Fibroblast of skin of right quadriceps (primary cell): ENCODE measurements at regions not wholly inside any gene's neighbourhood (a gene's known extent, or its start where the extent isn't known, plus 50 kb on each side); places are given as distances from the start of the nearest gene placed in this dataset.
"Not testable (repeated sequence)": the region's sequence is repeated elsewhere in the genome, so short reads cannot be mapped to it uniquely, and the experiment has no call there.

Experiments used
- DNase-seq: peaks from one replicate; pipeline ENCODE4 v3.0.0-alpha.2; 2013

- DNase-seq, result peak; percentile 82
Measured at GRCh38 chr5:126003309-126003708, 419.9 kb upstream of the GRAMD2B start.

GRCh38 chr5:126004636-126005035 is 418.6 kb upstream of the GRAMD2B start:
- no peak for DNase-seq

- peak; percentile 44 for DNase-seq
Measured at GRCh38 chr5:126007841-126008240, 415.4 kb upstream of the GRAMD2B start.

DNA sequence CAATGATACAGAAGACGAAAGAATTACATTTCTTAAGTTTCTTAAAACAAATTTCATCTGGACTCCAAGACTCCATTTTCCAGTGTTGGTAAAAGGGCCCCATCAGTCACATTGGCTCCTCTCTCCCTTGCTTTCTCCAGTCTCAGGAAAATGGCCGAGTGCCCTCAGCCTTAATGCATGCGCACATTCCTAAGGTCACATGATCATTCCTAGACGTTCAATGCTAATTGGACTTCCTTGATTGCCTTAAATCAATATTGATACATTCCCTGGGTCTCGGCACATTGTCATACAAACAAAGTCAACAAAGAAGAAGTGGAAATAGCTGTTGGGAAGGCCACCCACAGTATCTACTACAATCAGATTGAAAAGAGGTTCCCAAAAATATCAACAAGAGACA is 413.6 kb upstream of the GRAMD2B start:
- DNase-seq, result no peak

DNA sequence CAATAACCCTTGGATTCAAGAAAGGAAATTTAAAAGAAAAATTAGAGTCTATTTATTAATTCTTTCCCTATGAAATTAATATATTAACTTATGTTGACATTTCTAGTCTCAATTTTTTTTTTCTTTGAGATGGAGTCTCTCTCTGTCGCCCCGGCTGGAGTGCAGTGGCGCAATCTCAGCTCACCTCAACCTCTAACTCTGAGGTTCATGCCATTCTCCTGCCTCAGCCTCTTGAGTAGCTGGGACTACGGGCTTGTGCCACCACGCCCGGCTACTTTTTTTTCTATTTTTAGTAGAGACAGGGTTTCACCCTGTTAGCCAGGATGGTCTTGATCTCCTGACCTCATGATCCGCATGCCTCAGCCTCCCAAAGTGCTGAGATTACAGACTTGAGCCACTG is 411.7 kb upstream of the GRAMD2B start:
- DNase-seq, result not testable (repeated sequence)

DNA sequence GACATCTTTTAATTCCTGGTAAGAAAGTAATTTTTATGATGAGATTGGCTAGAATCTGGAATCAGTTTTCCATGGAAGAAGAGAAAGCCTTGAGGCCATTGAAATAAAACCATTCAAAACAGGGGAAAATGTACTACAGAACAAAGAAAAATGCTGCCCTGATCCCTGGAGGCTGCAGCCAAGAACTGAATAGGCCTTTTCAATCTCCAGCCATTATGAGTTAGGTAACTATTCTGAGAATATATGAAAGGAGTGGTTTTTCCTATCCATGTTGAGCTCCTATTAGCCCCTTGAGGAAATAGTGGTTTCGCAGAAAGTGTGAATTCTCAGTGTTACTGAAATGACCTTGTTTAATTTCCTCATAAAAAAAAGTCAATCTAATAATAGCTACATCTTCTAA is 408.5 kb upstream of the GRAMD2B start:
- DNase-seq, result no peak

- peak; percentile 47 for DNase-seq
Measured at GRCh38 chr5:126015235-126016181, 407.7 kb upstream of the GRAMD2B start.

DNA sequence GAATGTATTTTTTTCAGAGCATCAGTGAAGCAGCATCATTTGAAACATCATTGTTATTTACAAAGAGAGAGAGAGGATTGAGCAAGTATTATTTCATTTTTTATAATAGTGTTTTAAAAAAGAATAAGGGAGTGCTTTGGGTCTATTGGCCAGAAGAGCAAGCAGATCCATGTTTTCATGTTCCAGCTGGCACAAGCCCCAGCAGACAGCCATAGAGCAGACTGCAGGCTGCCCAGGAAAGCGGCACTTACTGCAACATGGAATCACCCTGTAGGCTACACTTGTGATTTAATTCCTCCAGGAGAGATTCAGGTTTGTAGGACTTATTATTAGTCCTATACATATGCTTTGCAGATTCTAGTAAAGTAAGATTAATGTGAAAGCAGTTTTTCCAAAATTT is 407.0 kb upstream of the GRAMD2B start:
- no peak for DNase-seq

- no peak for DNase-seq
Measured at GRCh38 chr5:126017096-126017495, 406.1 kb upstream of the GRAMD2B start.

- DNase-seq, result no peak
Measured at GRCh38 chr5:126020770-126021169, 402.4 kb upstream of the GRAMD2B start.

GRCh38 chr5:126023994-126024441 is 399.2 kb upstream of the GRAMD2B start:
- peak; percentile 50 for DNase-seq

DNA sequence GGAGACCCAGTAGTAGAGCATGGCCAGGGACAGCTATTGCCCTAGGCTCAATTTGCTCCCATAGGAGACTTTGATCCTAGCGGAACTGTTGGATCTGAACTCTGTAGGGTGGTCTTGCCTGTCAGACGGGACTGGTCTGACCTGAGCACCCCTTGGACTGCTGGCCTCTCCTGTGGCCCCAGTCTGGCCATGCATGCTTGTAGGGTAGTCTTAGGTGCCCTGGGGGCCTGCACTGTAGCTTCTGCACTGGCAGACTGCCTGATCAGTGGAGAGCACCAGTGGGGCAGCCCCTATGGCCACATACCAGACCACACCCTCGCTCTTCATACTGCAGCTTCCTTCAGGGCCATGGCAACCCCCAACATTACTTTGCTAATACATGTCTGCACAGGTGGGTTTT is 396.1 kb upstream of the GRAMD2B start:
- no peak for DNase-seq

- no peak for DNase-seq
Measured at GRCh38 chr5:126027652-126028051, 395.6 kb upstream of the GRAMD2B start.

GRCh38 chr5:126028336-126028735 is 394.9 kb upstream of the GRAMD2B start:
- no peak for DNase-seq

GRCh38 chr5:126029282-126029681 is 393.9 kb upstream of the GRAMD2B start:
- not testable (repeated sequence) for DNase-seq

- no peak for DNase-seq
Measured at GRCh38 chr5:126030698-126031097, 392.5 kb upstream of the GRAMD2B start.

DNA sequence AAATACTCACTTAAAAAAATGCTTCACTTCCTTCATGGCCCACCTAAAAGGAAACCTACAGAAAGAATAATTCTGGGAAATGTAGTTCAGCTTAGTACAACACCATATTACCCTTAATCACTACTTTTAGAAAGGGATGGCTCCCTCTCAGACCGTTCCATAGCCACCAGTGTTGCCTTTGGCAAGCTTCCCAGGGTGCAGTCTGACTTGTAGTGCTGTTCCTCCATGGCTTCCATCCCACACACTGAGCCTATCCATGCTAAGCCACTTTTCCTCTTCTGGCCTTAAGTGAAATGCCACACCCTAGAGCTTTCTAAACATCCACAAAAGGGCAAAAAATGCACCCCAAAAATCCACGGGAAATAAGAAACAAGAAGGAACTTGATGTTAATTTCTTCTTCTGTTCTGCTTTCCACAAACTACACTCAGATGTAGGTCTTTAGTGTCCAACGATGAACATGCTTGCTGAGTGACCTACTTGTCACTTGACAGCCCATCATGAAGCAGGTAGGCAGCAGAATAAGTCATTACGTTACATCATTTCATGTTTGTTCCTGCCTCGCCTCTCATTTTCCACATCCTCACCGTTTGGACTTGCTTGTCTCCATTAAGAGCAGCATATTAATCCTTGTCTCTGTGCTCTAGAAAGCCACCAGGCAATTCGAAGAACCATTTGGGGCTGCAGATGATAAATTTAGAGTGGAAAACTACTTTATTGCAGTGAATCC is 391.1 kb upstream of the GRAMD2B start:
- DNase-seq, result peak; percentile 58

DNA sequence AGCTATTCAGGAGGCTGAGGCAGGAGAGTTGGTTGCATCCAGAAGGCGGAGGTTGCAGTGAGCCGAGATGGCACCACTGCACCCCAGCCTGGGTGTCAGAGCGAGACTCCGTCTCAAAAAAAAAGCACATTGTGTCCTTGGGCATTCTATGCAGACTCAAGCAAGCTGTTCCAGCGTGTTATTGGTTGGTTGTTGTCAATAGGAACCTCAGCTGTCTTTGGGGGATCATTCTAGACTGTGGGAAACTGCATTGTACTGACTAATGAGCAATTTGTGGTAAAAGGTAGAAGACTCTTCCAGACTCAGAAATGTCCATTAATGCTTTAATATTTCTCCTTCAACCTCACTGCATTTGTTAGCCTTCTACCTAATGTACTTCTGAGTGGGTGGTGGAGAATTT is 379.5 kb upstream of the GRAMD2B start:
- no peak for DNase-seq

DNA sequence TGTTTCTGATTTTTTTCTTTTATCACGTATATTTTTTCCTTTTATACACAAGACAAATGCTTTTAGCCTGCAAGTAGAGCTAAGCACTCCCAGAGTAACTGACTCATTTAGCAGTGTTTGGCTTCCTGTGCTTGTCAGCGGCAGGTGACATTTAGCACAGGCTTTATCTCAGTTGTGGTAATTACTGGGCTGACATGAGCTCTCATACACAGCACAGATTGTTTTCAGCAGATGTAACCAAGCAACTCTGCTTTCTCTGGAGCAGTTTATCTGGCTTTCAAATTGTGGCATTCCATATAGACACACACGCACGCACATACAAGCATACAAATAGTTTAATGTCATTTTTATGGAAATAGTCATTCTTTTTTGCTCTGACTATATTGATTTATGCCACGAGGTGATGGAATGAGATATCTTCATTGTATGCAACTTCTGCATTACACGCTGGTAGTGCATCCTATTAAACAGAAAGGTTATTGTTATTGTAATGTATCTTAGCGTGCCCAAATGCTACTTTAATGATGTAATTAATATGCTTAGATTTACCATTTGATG is 379.0 kb upstream of the GRAMD2B start:
- DNase-seq, result peak; percentile 82

DNA sequence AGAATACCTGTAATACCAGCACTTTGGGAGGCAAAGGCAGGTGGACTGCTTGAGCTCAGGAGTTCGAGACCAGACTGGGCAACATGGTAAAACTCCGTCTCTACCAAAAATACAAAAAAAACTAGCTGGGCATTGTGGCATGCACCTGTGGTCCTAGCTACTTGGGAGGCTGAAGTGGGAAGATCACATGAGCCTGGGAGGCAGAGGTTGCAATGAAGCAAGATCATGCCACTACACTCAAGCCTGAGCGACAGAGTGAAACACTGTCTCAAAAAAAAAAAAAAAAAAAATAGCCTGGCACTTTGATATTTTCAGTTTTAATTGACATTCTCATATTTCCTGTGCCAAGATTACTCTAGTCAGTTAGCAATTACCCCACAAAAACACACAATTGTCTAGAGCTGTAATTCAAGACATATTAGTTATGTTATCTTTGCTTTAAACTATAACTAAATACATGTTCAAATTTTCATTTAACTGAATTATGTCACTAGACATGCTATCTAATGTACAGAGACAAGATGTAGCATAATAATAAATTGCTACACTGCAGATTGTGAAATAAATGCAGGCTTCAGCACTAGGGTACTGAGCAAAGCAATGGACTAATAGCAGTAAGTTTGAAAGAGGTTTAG is 378.2 kb upstream of the GRAMD2B start:
- DNase-seq, result no peak

GRCh38 chr5:126046318-126046717 is 376.9 kb upstream of the GRAMD2B start:
- no peak for DNase-seq

GRCh38 chr5:126046846-126047571 is 376.2 kb upstream of the GRAMD2B start:
- no peak for DNase-seq
